IPS-18a (cell line): ENCODE measurements at regions not wholly inside any gene's neighbourhood (a gene's known extent, or its start where the extent isn't known, plus 50 kb on each side); places are given as distances from the start of the nearest gene placed in this dataset.
"Not testable (repeated sequence)": the region's sequence is repeated elsewhere in the genome, so short reads cannot be mapped to it uniquely, and the experiment has no call there.

Experiments used
- H3K27ac ChIP-seq: one replicate; pipeline ENCODE4 v1.5.1; 2013; ENCODE audit warnings: low read length
- H3K27me3 ChIP-seq: one replicate; pipeline ENCODE4 v1.6.1; 2013; ENCODE audit warnings: mild to moderate bottlenecking, low read length; ENCODE audit not compliant: control insufficient read depth, insufficient read depth
- H3K36me3 ChIP-seq: one replicate; pipeline ENCODE4 v1.6.1; 2013; ENCODE audit warnings: low read depth, low read length; ENCODE audit not compliant: control insufficient read depth
- H3K4me1 ChIP-seq: one replicate; pipeline ENCODE4 v1.6.1; 2013; ENCODE audit warnings: low read depth, low read length; ENCODE audit not compliant: control insufficient read depth
- H3K4me3 ChIP-seq: one replicate; pipeline ENCODE4 v1.5.1; 2013; ENCODE audit warnings: low read length
- H3K9ac ChIP-seq: one replicate; pipeline ENCODE4 v1.6.1; 2013; ENCODE audit warnings: mild to moderate bottlenecking, low read length, moderate library complexity
- H3K9me3 ChIP-seq: one replicate; pipeline ENCODE4 v1.6.1; 2013; ENCODE audit warnings: low read depth, low read length; ENCODE audit not compliant: control insufficient read depth

DNA sequence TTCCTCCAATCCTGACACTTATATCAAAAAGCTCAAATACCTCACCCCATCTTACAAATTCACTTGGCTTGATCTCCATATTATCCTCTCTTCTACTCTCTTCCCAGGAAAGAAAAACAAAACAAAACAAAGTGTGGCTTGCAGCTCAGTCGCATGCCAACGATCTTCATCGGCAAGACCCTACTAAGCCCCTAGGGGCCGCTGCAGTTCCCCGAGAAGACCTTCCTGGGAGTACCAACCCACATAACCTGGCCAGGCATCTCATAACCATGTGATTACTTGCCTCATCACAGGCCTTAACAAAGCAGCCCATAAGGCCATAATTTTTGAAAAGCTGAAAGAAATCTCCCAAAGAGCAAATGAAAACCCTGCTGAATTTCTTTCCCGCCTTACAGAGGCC, 103.7 kb downstream of the ZNF92 start:
- Histone ChIP-seq H3K9ac (no peak overlapping the region), H3K4me3 (no peak overlapping the region), H3K27me3 (no peaks in the 10 kb centered on the region), H3K9me3 (no peaks in the 10 kb centered on the region), H3K27ac (no peak overlapping the region), H3K4me1 (peaks cover 3% of the 10 kb centered on the region), H3K36me3 (no peaks in the 10 kb centered on the region)

DNA sequence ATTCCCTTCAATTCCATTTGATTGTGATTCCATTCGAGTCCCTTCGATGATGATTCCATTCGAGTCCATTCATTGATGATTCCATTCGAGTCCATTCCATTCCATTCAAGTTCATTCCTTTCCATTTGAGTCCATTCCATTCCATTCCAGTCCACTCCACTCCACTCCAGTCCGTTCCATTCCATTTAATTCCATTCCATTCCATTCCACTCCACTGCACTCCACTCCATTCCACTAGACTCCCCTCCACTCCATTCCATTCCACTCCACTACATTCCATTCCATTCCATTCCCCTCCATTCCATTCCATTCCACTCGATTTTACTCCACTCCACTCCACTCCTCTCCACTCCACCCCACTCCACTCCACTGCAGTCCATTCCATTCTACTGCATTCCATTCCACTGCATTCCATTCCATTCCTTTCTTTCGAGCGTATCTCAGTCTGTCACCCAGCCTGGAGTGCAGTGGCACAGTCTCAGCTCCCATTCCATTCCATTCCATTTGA, 115.7 kb downstream of the ZNF92 start:
- Histone ChIP-seq H3K9ac (no peak overlapping the region), H3K36me3 (no peaks in the 10 kb centered on the region), H3K4me1 (no peaks in the 10 kb centered on the region)

DNA sequence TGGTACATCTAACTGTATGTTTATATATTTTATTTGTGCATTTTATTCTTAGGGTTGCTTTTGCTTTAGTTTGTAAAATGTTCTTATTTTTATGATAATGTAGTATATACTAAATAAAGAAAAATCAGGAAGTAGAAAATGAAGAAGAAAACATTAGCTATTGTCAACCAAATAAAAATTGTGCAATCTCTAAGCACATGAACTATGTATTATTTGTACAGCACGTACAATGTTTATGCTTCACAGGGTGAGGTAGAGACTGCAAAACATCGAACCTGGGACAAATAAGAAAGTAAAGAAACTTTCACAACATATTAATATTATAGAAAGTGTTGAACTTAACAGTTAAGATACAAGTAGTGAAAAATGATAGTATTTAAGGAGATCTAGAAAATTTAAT, 123.0 kb downstream of the ZNF92 start:
- H3K4me3 ChIP-seq, H3K27me3 ChIP-seq, H3K9me3 ChIP-seq, H3K27ac ChIP-seq, H3K9ac ChIP-seq, H3K36me3 ChIP-seq, H3K4me1 ChIP-seq: not testable (repeated sequence)

More for the DNA sequence above, 115.7 kb downstream of the ZNF92 start:
- H3K9me3 ChIP-seq = peaks cover 28% of the 10 kb centered on the region
- H3K27ac ChIP-seq = no peak overlapping the region
- no peaks in the 10 kb centered on the region for H3K27me3 ChIP-seq
- H3K4me3 ChIP-seq = no peak overlapping the region

DNA sequence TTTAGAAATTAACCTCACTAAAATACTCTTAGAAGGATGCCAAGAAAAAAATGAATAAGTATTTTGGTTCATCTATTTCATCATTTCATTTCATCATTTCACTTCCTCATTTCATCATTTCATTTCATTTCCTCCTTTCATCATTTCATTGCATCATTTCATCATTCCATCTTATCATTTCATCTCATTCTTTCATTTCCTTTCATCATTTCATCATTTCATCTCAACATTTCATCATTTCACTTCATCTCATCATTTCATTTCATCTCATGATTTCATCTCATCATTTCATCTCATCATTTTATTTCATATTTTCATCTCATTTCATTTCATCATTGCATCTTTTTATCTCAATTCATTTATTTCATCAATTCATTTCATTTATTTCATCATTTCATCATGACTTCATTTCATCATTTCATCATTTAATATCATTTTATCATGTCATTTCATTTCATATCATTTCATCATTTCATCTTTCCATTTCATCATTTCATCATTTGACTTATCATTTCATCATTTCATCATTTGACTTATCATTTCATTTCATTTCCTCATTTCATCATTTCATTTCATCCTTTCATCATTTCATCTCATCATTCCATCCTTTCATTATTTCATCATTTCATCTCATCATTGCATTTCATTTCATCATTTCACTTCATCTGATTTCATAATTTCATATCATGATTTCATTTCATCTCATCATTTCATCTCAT, 129.9 kb downstream of the ZNF92 start:
- Histone ChIP-seq H3K36me3 (no peaks in the 10 kb centered on the region), H3K27ac (no peak overlapping the region), H3K4me3 (no peak overlapping the region), H3K9ac (no peak overlapping the region), H3K9me3 (no peaks in the 10 kb centered on the region), H3K4me1 (no peaks in the 10 kb centered on the region), H3K27me3 (peaks cover 4% of the 10 kb centered on the region)

DNA sequence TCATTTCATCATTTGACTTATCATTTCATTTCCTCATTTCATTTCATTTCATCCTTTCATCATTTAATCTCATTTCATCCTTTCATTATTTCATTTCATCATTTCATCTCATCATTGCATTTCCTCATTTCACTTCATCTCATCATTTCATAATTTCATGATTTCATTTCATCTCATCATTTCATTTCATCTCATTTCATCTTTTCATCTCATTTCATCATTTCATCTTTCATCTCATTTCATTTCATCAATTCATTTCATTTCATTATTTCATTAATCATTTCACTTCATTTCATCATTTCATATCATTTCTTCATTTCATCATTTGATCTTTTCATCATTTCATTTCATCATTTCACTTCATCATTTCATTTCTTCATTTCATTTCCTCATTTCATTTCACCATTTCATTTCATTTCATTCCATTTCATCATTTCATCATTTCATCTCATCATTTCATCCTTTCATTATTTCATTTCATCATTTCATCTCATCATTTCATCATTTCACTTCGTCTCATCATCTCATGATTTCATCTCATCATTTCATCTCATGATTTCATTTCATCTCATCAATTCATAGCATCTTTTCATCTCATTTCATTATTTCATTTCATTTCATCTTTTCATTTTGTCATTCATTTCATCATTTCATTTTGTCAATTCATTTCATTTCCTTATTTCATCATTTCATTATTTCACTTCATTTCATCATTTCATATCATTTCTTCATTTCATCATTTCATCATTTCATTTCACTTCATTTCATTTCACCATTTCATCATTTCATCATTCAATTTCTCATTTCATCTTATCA, 131.1 kb downstream of the ZNF92 start:
- peaks cover 13% of the 10 kb centered on the region for H3K27me3 ChIP-seq
- not testable (repeated sequence) for H3K9me3 ChIP-seq, H3K9ac ChIP-seq, H3K36me3 ChIP-seq, H3K27ac ChIP-seq, H3K4me3 ChIP-seq, H3K4me1 ChIP-seq

DNA sequence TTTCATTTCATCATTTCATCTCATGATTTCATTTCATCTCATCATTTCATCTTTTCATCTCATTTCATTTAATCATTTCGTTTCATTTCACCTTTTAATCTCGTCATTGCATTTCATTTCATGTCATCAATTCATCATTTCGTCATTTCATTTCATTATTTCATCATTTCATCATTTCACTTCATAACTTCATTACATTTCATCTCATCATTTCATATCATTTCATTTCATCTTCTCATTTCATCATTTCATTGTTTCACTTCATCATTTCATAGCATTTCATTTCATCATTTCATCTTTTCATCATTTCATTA, 131.6 kb downstream of the ZNF92 start:
- H3K4me1 ChIP-seq, H3K9me3 ChIP-seq, H3K4me3 ChIP-seq, H3K36me3 ChIP-seq, H3K27ac ChIP-seq, H3K9ac ChIP-seq: not testable (repeated sequence)
- peaks cover 19% of the 10 kb centered on the region for H3K27me3 ChIP-seq

DNA sequence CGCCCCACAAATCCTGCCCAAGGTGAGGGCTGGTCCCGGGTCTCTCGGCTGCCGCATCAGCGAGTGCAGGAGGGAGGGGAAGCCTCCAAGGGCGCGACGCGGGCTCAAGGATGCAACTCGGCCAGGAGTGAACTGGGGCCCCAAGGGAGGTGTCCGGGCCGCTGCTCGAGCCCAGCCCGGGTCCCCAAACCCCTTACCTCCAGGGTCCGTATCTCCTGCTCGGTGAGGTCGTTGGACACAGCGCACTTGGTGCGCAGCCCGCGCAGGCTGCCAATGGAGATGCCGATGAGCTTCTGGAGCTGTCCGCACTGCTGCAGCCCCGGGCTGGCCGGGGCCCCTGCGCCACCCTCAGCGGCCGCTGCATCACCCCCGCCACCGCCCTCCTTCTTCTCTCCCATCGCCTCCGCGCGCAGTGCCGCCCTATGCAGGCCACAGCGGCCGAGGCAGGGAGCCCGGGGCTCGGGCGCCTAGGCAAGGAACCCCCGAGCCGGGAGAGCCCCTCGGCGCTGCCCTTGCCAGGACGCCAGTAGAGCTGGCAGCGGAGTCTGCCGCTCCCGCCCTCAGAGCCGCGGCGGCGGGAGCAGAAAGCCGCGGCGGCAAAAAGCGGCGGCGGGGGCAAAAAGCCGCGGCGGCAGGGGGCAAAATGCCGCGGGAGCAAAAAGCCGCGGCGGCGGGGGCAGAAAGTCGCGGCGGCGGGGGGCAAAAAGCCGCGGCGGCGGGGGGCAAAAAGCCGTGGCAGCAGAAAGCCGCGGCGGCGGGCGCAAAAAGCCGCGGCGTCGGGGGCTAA, 135.1 kb downstream of the ZNF92 start:
- H3K4me1 ChIP-seq, H3K36me3 ChIP-seq, H3K27ac ChIP-seq, H3K9ac ChIP-seq, H3K9me3 ChIP-seq: not testable (repeated sequence)
- H3K27me3 ChIP-seq = peaks cover 34% of the 10 kb centered on the region
- peak overlapping the region; percentile 54 for H3K4me3 ChIP-seq

DNA sequence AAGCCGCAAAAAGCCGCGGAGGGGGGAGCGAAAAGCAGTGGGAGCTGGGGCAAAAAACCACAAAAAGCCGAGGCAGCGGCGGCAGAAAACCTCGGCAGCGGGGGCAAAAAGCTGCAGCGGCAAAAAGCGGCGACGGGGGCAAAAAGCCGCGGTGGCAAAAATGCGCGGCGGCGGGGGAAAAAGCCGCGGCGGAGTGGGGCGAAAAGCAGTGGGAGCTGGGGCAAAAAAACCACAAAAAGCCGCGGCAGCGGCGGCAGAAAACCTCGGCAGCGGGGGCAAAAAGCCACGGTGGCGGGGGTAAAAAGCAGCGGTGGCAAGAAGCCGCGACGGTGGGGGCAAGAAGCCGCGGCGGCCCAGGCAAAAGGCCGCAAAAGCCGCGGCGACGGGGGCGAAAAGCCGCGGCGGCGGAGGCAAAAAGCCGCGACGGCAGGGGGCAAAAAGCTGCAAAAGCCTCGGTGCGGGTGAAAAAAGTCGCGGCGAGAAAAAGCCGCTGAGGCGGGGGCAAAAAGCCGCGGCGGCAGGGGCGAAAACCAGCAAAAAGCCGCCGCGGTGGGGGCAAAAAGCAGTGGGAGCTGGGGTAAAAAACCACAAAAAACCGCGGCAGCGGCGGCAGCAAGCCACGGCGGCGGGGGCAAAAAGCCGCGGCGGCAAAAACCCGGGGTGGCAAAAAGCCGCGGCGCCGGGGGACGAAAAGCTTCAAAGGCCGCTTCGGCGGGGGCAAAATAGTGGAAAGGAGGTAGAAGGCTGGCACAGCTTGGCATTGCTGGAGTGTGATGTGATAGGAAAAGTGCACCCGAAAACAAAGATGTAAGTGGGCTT, 135.9 kb downstream of the ZNF92 start:
- no peak overlapping the region for H3K27ac ChIP-seq
- peak overlapping the region; percentile 54 for H3K4me3 ChIP-seq
- no peaks in the 10 kb centered on the region for H3K9me3 ChIP-seq
- H3K36me3 ChIP-seq = no peaks in the 10 kb centered on the region
- peaks cover 34% of the 10 kb centered on the region for H3K27me3 ChIP-seq
- no peak overlapping the region for H3K9ac ChIP-seq
- no peaks in the 10 kb centered on the region for H3K4me1 ChIP-seq

DNA sequence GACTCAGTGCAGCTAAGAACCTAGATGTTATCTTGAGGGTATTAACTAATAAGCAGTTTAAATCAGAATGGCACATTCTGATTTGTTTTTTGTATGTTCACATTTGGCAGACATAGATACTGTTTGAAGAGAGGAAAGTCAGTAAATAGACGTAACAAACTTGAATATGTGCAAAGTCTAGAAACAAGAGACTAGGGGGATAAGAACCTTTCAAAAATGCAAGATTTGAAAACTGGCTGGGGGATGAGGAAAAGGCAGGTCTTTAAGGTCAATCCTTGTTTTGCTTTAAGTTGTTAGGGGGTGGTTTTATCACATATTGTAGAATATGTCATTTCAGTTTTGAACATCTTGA, 136.5 kb downstream of the ZNF92 start:
- H3K27ac ChIP-seq, H3K9ac ChIP-seq, H3K36me3 ChIP-seq, H3K4me1 ChIP-seq, H3K9me3 ChIP-seq: not testable (repeated sequence)
- Histone ChIP-seq H3K4me3 (peak overlapping the region; percentile 54), H3K27me3 (peaks cover 34% of the 10 kb centered on the region)

DNA sequence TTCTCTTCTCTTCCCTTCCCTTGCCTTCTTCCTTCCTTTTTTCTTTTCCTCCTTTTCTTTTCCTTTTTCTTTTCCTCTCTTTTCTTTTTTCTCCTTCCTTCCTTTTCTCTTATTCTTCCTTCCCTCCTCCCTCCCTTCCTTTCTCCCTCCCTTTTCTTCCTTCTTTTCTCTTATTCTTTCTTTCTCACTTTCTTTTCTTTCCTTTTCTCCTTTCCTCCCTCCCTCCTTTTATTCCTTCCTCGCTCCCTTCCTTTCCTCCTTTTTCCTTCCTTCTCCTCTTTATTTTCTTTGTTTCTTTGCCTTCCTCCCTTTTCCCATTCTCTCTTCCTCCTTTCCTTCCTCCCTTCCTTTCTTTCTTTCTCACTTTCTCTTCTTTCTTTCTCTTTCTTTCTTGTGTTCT, 146.1 kb downstream of the ZNF92 start:
- not testable (repeated sequence) for H3K9me3 ChIP-seq, H3K4me3 ChIP-seq, H3K4me1 ChIP-seq, H3K27ac ChIP-seq, H3K9ac ChIP-seq, H3K27me3 ChIP-seq, H3K36me3 ChIP-seq

DNA sequence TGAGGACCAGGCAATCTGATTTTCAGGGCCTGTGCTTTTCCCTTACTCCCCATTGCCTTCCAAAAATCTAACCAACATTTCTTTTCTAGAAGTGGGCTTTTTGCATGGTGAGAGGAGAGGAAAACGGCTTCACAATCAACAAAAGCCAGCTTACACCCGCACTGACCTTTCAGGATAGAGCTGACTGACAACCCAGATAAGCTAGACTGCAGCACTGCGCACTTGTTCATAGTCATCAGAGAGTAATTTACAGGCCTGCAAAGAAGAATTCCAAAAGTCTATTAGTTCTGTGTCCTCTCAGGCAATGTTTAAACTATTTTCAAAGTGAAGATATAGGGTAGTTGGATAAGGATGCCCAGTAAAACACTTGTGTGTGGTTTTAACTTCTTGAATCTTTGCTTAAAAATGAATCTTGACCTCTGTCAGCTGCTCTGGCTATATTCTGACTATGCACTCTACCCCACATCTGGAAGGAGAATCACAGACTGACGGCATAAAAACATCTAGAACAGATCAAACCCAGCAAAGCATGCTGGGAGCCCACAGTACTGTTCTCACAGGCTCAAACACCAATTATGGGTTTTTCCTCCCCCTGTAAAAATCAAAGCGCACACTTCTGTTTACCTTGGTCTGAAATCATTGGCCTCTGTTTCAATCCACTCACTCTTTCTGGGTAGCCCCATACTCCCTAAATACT, 172.0 kb downstream of the ZNF92 start:
- not testable (repeated sequence) for H3K4me1 ChIP-seq, H3K9me3 ChIP-seq, H3K36me3 ChIP-seq, H3K4me3 ChIP-seq, H3K27ac ChIP-seq, H3K27me3 ChIP-seq, H3K9ac ChIP-seq
